HG03103 (cell line): ENCODE measurements at regions not wholly inside any gene's neighbourhood (a gene's known extent, or its start where the extent isn't known, plus 50 kb on each side); places are given as distances from the start of the nearest gene placed in this dataset.

Experiments used
- ATAC-seq: cut with Tn5 transposase; IDR thresholded peaks from one replicate; pipeline ENCODE4 v1.9.1; 2021; ENCODE audit warnings: low read depth; ENCODE audit not compliant: unreplicated experiment

- no peak for ATAC-seq
Observed at GRCh38 chr16:63617990-63618763, 1503.7 kb downstream of the CDH11 start.

- no peak for ATAC-seq
Observed at GRCh38 chr16:63617047-63617989, 1504.5 kb downstream of the CDH11 start.

- no peak for ATAC-seq
Observed at GRCh38 chr16:63614429-63614828, 1507.4 kb downstream of the CDH11 start.

- ATAC-seq, result no peak
Observed at GRCh38 chr16:63613701-63614100, 1508.2 kb downstream of the CDH11 start.

GRCh38 chr16:63612462-63613227, 1509.2 kb downstream of the CDH11 start:
- ATAC-seq, result no peak

- no peak for ATAC-seq
Observed at GRCh38 chr16:63606778-63607177, 1515.1 kb downstream of the CDH11 start.

GRCh38 chr16:63602206-63602927, 1519.5 kb downstream of the CDH11 start:
- no peak for ATAC-seq

GRCh38 chr16:63596716-63597115, 1525.1 kb downstream of the CDH11 start:
- ATAC-seq, result no peak

GRCh38 chr16:63592852-63593251, 1529.0 kb downstream of the CDH11 start:
- ATAC-seq, result no peak

GRCh38 chr16:63581570-63581969, 1540.3 kb downstream of the CDH11 start:
- no peak for ATAC-seq

GRCh38 chr16:63578791-63579190, 1542.6 kb upstream of the CDH8 start:
- ATAC-seq, result no peak

- ATAC-seq, result no peak
Observed at GRCh38 chr16:63577891-63578290, 1541.7 kb upstream of the CDH8 start.

- no peak for ATAC-seq
Observed at GRCh38 chr16:63575041-63575440, 1538.8 kb upstream of the CDH8 start.

- ATAC-seq, result no peak
Observed at GRCh38 chr16:63568164-63568563, 1531.9 kb upstream of the CDH8 start.

GRCh38 chr16:63563819-63564505, 1527.7 kb upstream of the CDH8 start:
- ATAC-seq, result no peak

- ATAC-seq, result no peak
Observed at GRCh38 chr16:63553980-63554379, 1517.7 kb upstream of the CDH8 start.

- no peak for ATAC-seq
Observed at GRCh38 chr16:63539276-63539675, 1503.0 kb upstream of the CDH8 start.

GRCh38 chr16:63530974-63531373, 1494.7 kb upstream of the CDH8 start:
- no peak for ATAC-seq

GRCh38 chr16:63530208-63530607, 1494.0 kb upstream of the CDH8 start:
- no peak for ATAC-seq

GRCh38 chr16:63527404-63527803, 1491.2 kb upstream of the CDH8 start:
- ATAC-seq, result no peak
